ENCODE measurements at regions not wholly inside any gene's neighbourhood (a gene's known extent, or its start where the extent isn't known, plus 50 kb on each side); places are given as distances from the start of the nearest gene placed in this dataset.
A peak's percentile ranks its signal among the peaks of the same experiment; 100 is the strongest.

DNA sequence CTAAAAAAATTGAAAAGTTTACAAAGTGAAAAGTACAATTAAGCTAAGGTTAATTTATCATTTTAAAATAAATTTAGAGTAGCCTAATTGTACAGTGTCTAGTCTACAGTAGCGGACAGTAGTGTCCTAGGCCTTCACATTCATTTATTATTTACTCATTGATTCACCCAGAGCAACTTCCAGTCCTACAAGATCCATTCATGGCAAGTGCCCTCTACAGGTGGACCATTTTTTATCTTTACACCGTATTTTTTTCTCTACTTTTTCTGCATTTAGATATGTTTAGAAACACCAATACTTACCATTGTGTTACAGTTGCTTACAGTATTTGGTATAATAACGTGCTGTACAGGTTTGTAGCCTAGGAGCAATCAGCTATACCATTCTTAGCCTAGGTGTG, 84.1 kb downstream of the TSN start:
- Histone ChIP-seq H3K9me3 (replicated peaks; ENCODE audit: control insufficient read depth, insufficient read depth, low read depth, low read length) (no peaks in the 10 kb centered on the region), H3K4me2 (ENCODE audit: insufficient read depth, low read length) (no peak overlapping the region), H3K27me3 (ENCODE audit: control insufficient read depth in 2 of 2, insufficient read depth in 2 of 2, low read length in 2 of 2) (peaks cover 29 to 34% of the 10 kb centered on the region in 2 experiments), H3K4me3 (no peak overlapping the region), H2AFZ (ENCODE audit: low read depth, low read length) (no peak overlapping the region), H3K9ac (ENCODE audit: insufficient read depth in 1 of 2, low read depth in 2 of 2, low read length in 2 of 2) (no peak overlapping the region), H3K36me3 (ENCODE audit: control insufficient read depth, insufficient read depth, low read length) (no peaks in the 10 kb centered on the region), H3K79me2 (ENCODE audit: control insufficient read depth, insufficient read depth, low read length) (no peaks in the 10 kb centered on the region), H3K4me1 (replicated peaks in 1 of 2; ENCODE audit: control insufficient read depth in 2 of 2, insufficient read depth in 2 of 2, low read length in 2 of 2) (no peaks in the 10 kb centered on the region), H3K27ac (ENCODE audit: extremely low read depth, low read depth, low read length) (no peak overlapping the region), H3K9me1 (ENCODE audit: control insufficient read depth, insufficient read depth, low read length) (no peaks in the 10 kb centered on the region), H4K20me1 (replicated peaks; ENCODE audit: control insufficient read depth, insufficient read depth, low read length) (no peaks in the 10 kb centered on the region; the same call in 1 of the 2 replicates)
- WGBS (ENCODE audit: insufficient coverage, low coverage, missing lambda C conversion rate): 0% methylated on average over 3 of the region's 3 CpGs
- intact Hi-C loops (cut with micrococcal nuclease): no loop called here
- TF ChIP-seq MTA1 (IDR thresholded peaks at IDR 0.05; ENCODE audit: borderline replicate concordance): no peak
- TF ChIP-seq, protein P1, sequence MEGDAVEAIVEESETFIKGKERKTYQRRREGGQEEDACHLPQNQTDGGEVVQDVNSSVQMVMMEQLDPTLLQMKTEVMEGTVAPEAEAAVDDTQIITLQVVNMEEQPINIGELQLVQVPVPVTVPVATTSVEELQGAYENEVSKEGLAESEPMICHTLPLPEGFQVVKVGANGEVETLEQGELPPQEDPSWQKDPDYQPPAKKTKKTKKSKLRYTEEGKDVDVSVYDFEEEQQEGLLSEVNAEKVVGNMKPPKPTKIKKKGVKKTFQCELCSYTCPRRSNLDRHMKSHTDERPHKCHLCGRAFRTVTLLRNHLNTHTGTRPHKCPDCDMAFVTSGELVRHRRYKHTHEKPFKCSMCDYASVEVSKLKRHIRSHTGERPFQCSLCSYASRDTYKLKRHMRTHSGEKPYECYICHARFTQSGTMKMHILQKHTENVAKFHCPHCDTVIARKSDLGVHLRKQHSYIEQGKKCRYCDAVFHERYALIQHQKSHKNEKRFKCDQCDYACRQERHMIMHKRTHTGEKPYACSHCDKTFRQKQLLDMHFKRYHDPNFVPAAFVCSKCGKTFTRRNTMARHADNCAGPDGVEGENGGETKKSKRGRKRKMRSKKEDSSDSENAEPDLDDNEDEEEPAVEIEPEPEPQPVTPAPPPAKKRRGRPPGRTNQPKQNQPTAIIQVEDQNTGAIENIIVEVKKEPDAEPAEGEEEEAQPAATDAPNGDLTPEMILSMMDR (IDR thresholded peaks at IDR 0.05 in 2 of 3, conservative IDR thresholded peaks at IDR 0.05 in 1 of 3; ENCODE audit: insufficient read depth in 2 of 3, low read depth in 1 of 3, low read length in 3 of 3): peak in 1 of 3 experiments; percentile 17; a peak in 1 of 6 replicates
- no peak for DNase-seq (ENCODE audit: extremely low read depth in 1 of 4, low spot score in 3 of 4)
- ATAC-seq: no peak
- in situ Hi-C loops (cut with MboI): no loop called here
- CTCF ChIA-PET (ENCODE audit: low intra/inter-chr PET ratio): interaction anchor here (0.7 kb wide), 1 partner anchor 11 kb away, joined by 6 read pairs; no protein-coding TSS in a partner anchor
- BruUV-seq (replicated peaks): no TSS peak
- no peak for FAIRE-seq
- POLR2A ChIA-PET: no interaction called here

GRCh38 chr2:121849236-121849635, 93.8 kb downstream of the TSN start:
- Histone ChIP-seq H3K79me2 (ENCODE audit: control insufficient read depth, insufficient read depth, low read length) (no peaks in the 10 kb centered on the region), H3K36me3 (ENCODE audit: control insufficient read depth, insufficient read depth, low read length) (no peaks in the 10 kb centered on the region), H2AFZ (ENCODE audit: low read depth, low read length) (no peak overlapping the region), H3K9ac (ENCODE audit: insufficient read depth in 1 of 2, low read depth in 2 of 2, low read length in 2 of 2) (no peak overlapping the region), H3K4me2 (ENCODE audit: insufficient read depth, low read length) (no peak overlapping the region), H4K20me1 (replicated peaks; ENCODE audit: control insufficient read depth, insufficient read depth, low read length) (no peaks in the 10 kb centered on the region), H3K27ac (ENCODE audit: extremely low read depth, low read depth, low read length) (no peak overlapping the region), H3K4me1 (replicated peaks in 1 of 2; ENCODE audit: control insufficient read depth in 2 of 2, insufficient read depth in 2 of 2, low read length in 2 of 2) (no peaks in the 10 kb centered on the region), H3K4me3 (no peak overlapping the region), H3K9me1 (ENCODE audit: control insufficient read depth, insufficient read depth, low read length) (no peaks in the 10 kb centered on the region), H3K27me3 (ENCODE audit: control insufficient read depth in 2 of 2, insufficient read depth in 2 of 2, low read length in 2 of 2) (peaks cover 5 to 20% of the 10 kb centered on the region in 2 experiments; a peak in 3 of 5 replicates), H3K9me3 (replicated peaks; ENCODE audit: control insufficient read depth, insufficient read depth, low read depth, low read length) (no peaks in the 10 kb centered on the region)
- 0% methylated on average over 2 of the region's 2 CpGs for WGBS (ENCODE audit: insufficient coverage, low coverage, missing lambda C conversion rate)
- no TSS peak for BruUV-seq (replicated peaks)
- DNase-seq (ENCODE audit: extremely low read depth in 1 of 4, low spot score in 3 of 4) (no peak), ATAC-seq (no peak), FAIRE-seq (no peak)
- in situ Hi-C loops (cut with MboI): no loop called here
- ChIA-PET POLR2A (no interaction called here), CTCF (ENCODE audit: low intra/inter-chr PET ratio) (no interaction called here)
- TF ChIP-seq SPI1 (IDR thresholded peaks at IDR 0.05; ENCODE audit: borderline replicate concordance, low read depth, low read length) (no peak), POLR2H (tag; IDR thresholded peaks at IDR 0.05; ENCODE audit: low read depth) (no peak), TRIM24 (IDR thresholded peaks at IDR 0.05) (no peak)
- intact Hi-C loops (cut with micrococcal nuclease): no loop called here
